HG03025 (cell line): ENCODE measurements at regions not wholly inside any gene's neighbourhood (a gene's known extent, or its start where the extent isn't known, plus 50 kb on each side); places are given as distances from the start of the nearest gene placed in this dataset.
"Not testable (repeated sequence)": the region's sequence is repeated elsewhere in the genome, so short reads cannot be mapped to it uniquely, and the experiment has no call there.

Experiments used
- ATAC-seq: cut with Tn5 transposase; IDR thresholded peaks from one replicate; pipeline ENCODE4 v1.9.1; 2021; ENCODE audit warnings: mild to moderate bottlenecking, moderate library complexity; ENCODE audit not compliant: unreplicated experiment, low FRiP score

GRCh38 chr20:48153103-48153502 lies 367.8 kb upstream of the SULF2 start:
- ATAC-seq: no peak

- no peak for ATAC-seq
These were observed 365.3 kb upstream of the SULF2 start for GRCh38 chr20:48150568-48150967.

- no peak for ATAC-seq
These were observed 364.6 kb upstream of the SULF2 start for GRCh38 chr20:48149902-48150301.

GRCh38 chr20:48148916-48149672 lies 363.8 kb upstream of the SULF2 start:
- no peak for ATAC-seq

- no peak for ATAC-seq
These were observed 362.7 kb upstream of the SULF2 start for GRCh38 chr20:48148020-48148419.

GRCh38 chr20:48147311-48147710 lies 362.0 kb upstream of the SULF2 start:
- ATAC-seq: no peak

GRCh38 chr20:48146877-48147276 lies 361.6 kb upstream of the SULF2 start:
- no peak for ATAC-seq

- ATAC-seq: no peak
These were observed 361.0 kb upstream of the SULF2 start for GRCh38 chr20:48146308-48146707.

- ATAC-seq: no peak
These were observed 358.3 kb upstream of the SULF2 start for GRCh38 chr20:48143435-48144081.

GRCh38 chr20:48142516-48142773 lies 357.2 kb upstream of the SULF2 start:
- no peak for ATAC-seq

- no peak for ATAC-seq
These were observed 356.6 kb upstream of the SULF2 start for GRCh38 chr20:48141660-48142515.

GRCh38 chr20:48139262-48140041 lies 354.2 kb upstream of the SULF2 start:
- no peak for ATAC-seq

GRCh38 chr20:48132834-48133233 lies 347.6 kb upstream of the SULF2 start:
- ATAC-seq: no peak

- ATAC-seq: no peak
These were observed 346.3 kb upstream of the SULF2 start for GRCh38 chr20:48131581-48131980.

GRCh38 chr20:48129345-48129942 lies 344.2 kb upstream of the SULF2 start:
- no peak for ATAC-seq

- ATAC-seq: no peak
These were observed 343.2 kb upstream of the SULF2 start for GRCh38 chr20:48128436-48128835.

GRCh38 chr20:48127964-48128363 lies 342.7 kb upstream of the SULF2 start:
- not testable (repeated sequence) for ATAC-seq

GRCh38 chr20:48127133-48127532 lies 341.9 kb upstream of the SULF2 start:
- not testable (repeated sequence) for ATAC-seq

GRCh38 chr20:48126227-48126740 lies 341.0 kb upstream of the SULF2 start:
- ATAC-seq: no peak

- ATAC-seq: no peak
These were observed 339.7 kb upstream of the SULF2 start for GRCh38 chr20:48124960-48125359.
